SK-N-SH (cell line): ENCODE measurements at regions not wholly inside any gene's neighbourhood (a gene's known extent, or its start where the extent isn't known, plus 50 kb on each side); places are given as distances from the start of the nearest gene placed in this dataset.

ENCODE experiments used
- CTCF ChIA-PET: fragments of 300-600, 350-600 bp; formaldehyde crosslinking; extraction: SDS; loops from one replicate; lab custom pipeline; 2021; lab: Yijun Ruan, JAX
- POLR2A ChIA-PET: fragments of 350-600 bp; sonication (Branson Sonifier 250); formaldehyde crosslinking; extraction: SDS; loops from one replicate; lab custom pipeline; 2020; ENCODE audit warnings: antibody characterized with exemption, inconsistent platforms; lab: Yijun Ruan, JAX
- DNase-seq: peaks from one replicate; pipeline ENCODE4 v3.0.0; 2012
- H2AFZ ChIP-seq: fragments of 200-600 bp; sonication (generic); 2 replicates; pipeline ENCODE4 v1.8.1; 2016; ENCODE audit warnings: antibody characterized with exemption, mild to moderate bottlenecking, low read depth
- H3F3A ChIP-seq: fragments of 200-600 bp; sonication (generic); replicated peaks from 2 replicates; pipeline ENCODE3; 2016; ENCODE audit warnings: antibody characterized with exemption, mild to moderate bottlenecking; ENCODE audit not compliant: insufficient read depth
- H3K27ac ChIP-seq, 2 experiments: fragments of 200-500 bp in 1 of 2; fragments of 200-600 bp in 1 of 2; sonication (Bioruptor generic) in 1 of 2; sonication (generic), shearing (Covaris generic) in 1 of 2; 2 replicates each; pipeline versions ENCODE4 v1.5.1 to v1.6.1; 2014 to 2016; ENCODE audit warnings: low read depth in 2 of 2, inconsistent platforms in 1 of 2, low read length in 1 of 2, mild to moderate bottlenecking in 1 of 2, mixed read lengths in 1 of 2
- H3K27me3 ChIP-seq: fragments of 200-600 bp; sonication (generic), shearing (Covaris generic); 2 replicates; pipeline ENCODE4 v1.6.1; 2016; ENCODE audit warnings: mixed run types; ENCODE audit not compliant: insufficient read depth
- H3K36me3 ChIP-seq, 2 experiments: fragments of 200-500 bp in 1 of 2; fragments of 200-600 bp in 1 of 2; sonication (Bioruptor generic) in 1 of 2; sonication (generic) in 1 of 2; replicated peaks in 1 of 2; 2 replicates each; pipeline versions ENCODE3 to v1.5.1; 2014 to 2016; ENCODE audit warnings: low read length in 1 of 2, mild to moderate bottlenecking in 1 of 2; ENCODE audit not compliant: insufficient read depth in 2 of 2, control insufficient read depth in 1 of 2
- H3K4me1 ChIP-seq, 2 experiments: fragments of 200-500 bp in 1 of 2; fragments of 200-600 bp in 1 of 2; sonication (Bioruptor generic) in 1 of 2; sonication (generic), shearing (Covaris generic) in 1 of 2; 2 replicates each; pipeline versions ENCODE4 v1.5.1 to v1.6.1; 2014 to 2016; ENCODE audit warnings: low read depth in 1 of 2, low read length in 1 of 2, mixed run types in 1 of 2; ENCODE audit not compliant: insufficient read depth in 2 of 2, control insufficient read depth in 1 of 2
- H3K4me2 ChIP-seq: fragments of 200-600 bp; sonication (generic), shearing (Covaris generic); 2 replicates; pipeline ENCODE4 v1.6.1; 2017; ENCODE audit warnings: mixed run types
- H3K4me3 ChIP-seq, 2 experiments: fragments of 200-500 bp in 1 of 2; fragments of 200-600 bp in 1 of 2; sonication (Bioruptor generic) in 1 of 2; sonication (generic), shearing (Covaris generic) in 1 of 2; 2 replicates each; pipeline versions ENCODE4 v1.5.1 to v1.8.1; 2014 to 2016; ENCODE audit warnings: low read depth in 2 of 2, inconsistent platforms in 1 of 2, low read length in 1 of 2, mild to moderate bottlenecking in 1 of 2, mixed read lengths in 1 of 2, moderate library complexity in 1 of 2
- H3K79me2 ChIP-seq: fragments of 200-600 bp; sonication (generic); 2 replicates; pipeline ENCODE4 v1.8.1; 2017; ENCODE audit warnings: mild to moderate bottlenecking; ENCODE audit not compliant: insufficient read depth
- H3K9ac ChIP-seq: fragments of 200-600 bp; sonication (generic); 2 replicates; pipeline ENCODE4 v1.6.1; 2017; ENCODE audit warnings: mixed run types
- H3K9me2 ChIP-seq: fragments of 200-600 bp; sonication (generic); 2 replicates; pipeline ENCODE4 v1.6.1; 2017; ENCODE audit warnings: mixed run types
- H3K9me3 ChIP-seq: fragments of 200-600 bp; sonication (generic); 2 replicates; pipeline ENCODE4 v1.6.1; 2017; ENCODE audit warnings: mixed run types, mild to moderate bottlenecking, moderate library complexity
- H4K20me1 ChIP-seq: fragments of 200-600 bp; sonication (generic); 2 replicates; pipeline ENCODE4 v1.6.1; 2017; ENCODE audit warnings: mild to moderate bottlenecking, mixed run types; ENCODE audit not compliant: insufficient read depth
- ELF1 ChIP-seq: IDR thresholded peaks from 2 replicates; pipeline ENCODE4 v1.4.0; 2012
- FOSL2 ChIP-seq: IDR thresholded peaks from 2 replicates; pipeline ENCODE4 v1.4.0; 2012; ENCODE audit warnings: low read depth, mild to moderate bottlenecking, moderate library complexity, borderline replicate concordance
- FOXM1 ChIP-seq: IDR thresholded peaks from 2 replicates; pipeline ENCODE4 v1.4.0; 2012; ENCODE audit warnings: low read depth, mild to moderate bottlenecking
- GATA2 ChIP-seq: sonication (generic); formaldehyde crosslinking; IDR thresholded peaks from 2 replicates; pipeline ENCODE4 v1.5.0; 2020; ENCODE audit warnings: mild to moderate bottlenecking, missing genetic modification reagents
- IRF3 ChIP-seq: fragments of 150-350 bp; IDR thresholded peaks from 2 replicates; pipeline ENCODE4 v1.6.1; 2016; ENCODE audit warnings: mild to moderate bottlenecking, low read depth, low read length
- JUND ChIP-seq: IDR thresholded peaks from 2 replicates; pipeline ENCODE4 v1.4.0; 2012
- MAX ChIP-seq: IDR thresholded peaks from 2 replicates; pipeline ENCODE4 v1.4.0; 2012; ENCODE audit warnings: low read depth
- MXI1 ChIP-seq: IDR thresholded peaks from 2 replicates; pipeline ENCODE4 v1.6.1; 2012; ENCODE audit warnings: mild to moderate bottlenecking, low read depth, low read length, improper control_type of control experiment
- NFIC ChIP-seq: IDR thresholded peaks from 2 replicates; pipeline ENCODE4 v1.4.0; 2012; ENCODE audit warnings: borderline replicate concordance
- NRF1 ChIP-seq: IDR thresholded peaks from 2 replicates; pipeline ENCODE4 v1.6.1; 2012; ENCODE audit warnings: low read depth, mild to moderate bottlenecking, low read length
- PBX3 ChIP-seq: IDR thresholded peaks from 2 replicates; pipeline ENCODE4; 2012
- REST ChIP-seq: IDR thresholded peaks from 2 replicates; pipeline ENCODE4 v1.6.1; 2012; ENCODE audit warnings: mild to moderate bottlenecking, low read depth, low read length, moderate library complexity
- RFX5 ChIP-seq: IDR thresholded peaks from 2 replicates; pipeline ENCODE4 v1.6.1; 2012; ENCODE audit warnings: mild to moderate bottlenecking, improper control_type of control experiment, low read length
- SMC3 ChIP-seq: IDR thresholded peaks from 2 replicates; pipeline ENCODE4 v1.6.1; 2012; ENCODE audit warnings: low read depth, low read length, improper control_type of control experiment
- TAF1 ChIP-seq: IDR thresholded peaks from 2 replicates; pipeline ENCODE4 v1.6.1; 2012; ENCODE audit warnings: low read depth, mild to moderate bottlenecking, low read length, moderate library complexity, borderline replicate concordance
- TCF12 ChIP-seq: IDR thresholded peaks from 2 replicates; pipeline ENCODE4 v1.4.0; 2012
- USF1 ChIP-seq: IDR thresholded peaks from 2 replicates; pipeline ENCODE4 v1.4.0; 2012; ENCODE audit warnings: low read depth, borderline replicate concordance
- USF2 ChIP-seq: fragments of 150-350 bp; IDR thresholded peaks from 2 replicates; pipeline ENCODE4 v1.6.1; 2017; ENCODE audit warnings: antibody characterized with exemption, low read length, low read depth, borderline replicate concordance
- YY1 ChIP-seq: IDR thresholded peaks from 2 replicates; pipeline ENCODE4 v1.4.0; 2012; ENCODE audit warnings: low read depth, mild to moderate bottlenecking
- WGBS: methylation state at CpG from one replicate; pipeline ENCODE4 v1.1.6; 2017; ENCODE audit warnings: low lambda C conversion rate; 5-methylcytosine and 5-hydroxymethylcytosine counted together

GRCh38 chr14:87387806-87388205 lies 605.2 kb downstream of the GALC start (continued):
- TF ChIP-seq IRF3 (no peak), YY1 (no peak)

- no peaks in the 10 kb centered on the region for H3F3A ChIP-seq
- H4K20me1 ChIP-seq = no peaks in the 10 kb centered on the region
- CTCF ChIA-PET = no interaction called here
- no peak overlapping the region for H2AFZ ChIP-seq
- H3K27me3 ChIP-seq = no peaks in the 10 kb centered on the region
- H3K9me3 ChIP-seq = peaks cover 3% of the 10 kb centered on the region; the same call in 1 of the 2 replicates
- TF ChIP-seq PBX3 (no peak), RFX5 (no peak), REST (no peak), TCF12 (no peak), IRF3 (no peak)
- H3K9ac ChIP-seq = no peak overlapping the region
- H3K4me2 ChIP-seq = no peak overlapping the region
- no peaks in the 10 kb centered on the region for H3K9me2 ChIP-seq
- H3K4me3 ChIP-seq = no peak overlapping the region
- no peak overlapping the region for H3K27ac ChIP-seq
- no peaks in the 10 kb centered on the region for H3K79me2 ChIP-seq
- H3K4me1 ChIP-seq = no peaks in the 10 kb centered on the region
- no peak for DNase-seq
- POLR2A ChIA-PET = no interaction called here
- no peaks in the 10 kb centered on the region for H3K36me3 ChIP-seq
These were observed 606.5 kb downstream of the GALC start for GRCh38 chr14:87386524-87386923.

- Histone ChIP-seq H3K27ac (no peak overlapping the region), H3K4me2 (no peak overlapping the region), H3K36me3 (no peaks in the 10 kb centered on the region), H3K4me1 (no peaks in the 10 kb centered on the region), H3K9me3 (peaks cover 3% of the 10 kb centered on the region; the same call in 1 of the 2 replicates), H3F3A (no peaks in the 10 kb centered on the region), H3K4me3 (no peak overlapping the region), H3K9me2 (no peaks in the 10 kb centered on the region), H3K27me3 (no peaks in the 10 kb centered on the region), H3K79me2 (no peaks in the 10 kb centered on the region), H3K9ac (no peak overlapping the region), H2AFZ (no peak overlapping the region), H4K20me1 (no peaks in the 10 kb centered on the region)
- 7% methylated on average over 2 of the region's 2 CpGs for WGBS
- CTCF ChIA-PET = no interaction called here
- no peak for DNase-seq
- POLR2A ChIA-PET = no interaction called here
- no peak for TF ChIP-seq USF1
- no peak for TF ChIP-seq GATA2 (CRISPR knock-in tag)
- no peak for TF ChIP-seq NRF1
- no peak for TF ChIP-seq YY1
- no peak for TF ChIP-seq ELF1
- no peak for TF ChIP-seq MXI1
- TF ChIP-seq SMC3 = no peak
- TF ChIP-seq USF2 = no peak
- TF ChIP-seq FOXM1 = no peak
- no peak for TF ChIP-seq JUND
- TF ChIP-seq TAF1 = no peak
- no peak for TF ChIP-seq FOSL2
- no peak for TF ChIP-seq NFIC
- TF ChIP-seq MAX = no peak
- no peak for TF ChIP-seq TCF12
These were observed 612.9 kb downstream of the GALC start for GRCh38 chr14:87380054-87380453.
